SK-N-SH treated with all-trans-retinoic acid at 6 μM for 48 hours (cell line): ENCODE measurements at regions not wholly inside any gene's neighbourhood (a gene's known extent, or its start where the extent isn't known, plus 50 kb on each side); places are given as distances from the start of the nearest gene placed in this dataset.

Experiments used
- ATAC-seq: fragments of 200-7000 bp; cut with Tn5 transposase; 3 replicates; pipeline ENCODE4 v1.9.1; 2020; ENCODE audit warnings: mild to moderate bottlenecking, moderate library complexity
- BACH2 ChIP-seq: fragments of 250-450 bp; sonication (Bioruptor Pico); IDR thresholded peaks from 2 replicates; pipeline ENCODE4 v1.9.0; 2021; ENCODE audit warnings: mild to moderate bottlenecking, borderline replicate concordance
- CREB5 ChIP-seq: fragments of 250-450 bp; sonication (Bioruptor Pico); IDR thresholded peaks from 2 replicates; pipeline ENCODE4 v1.5.1; 2020; ENCODE audit warnings: low read depth, mild to moderate bottlenecking, moderate library complexity
- CSDC2 ChIP-seq: fragments of 250-450 bp; sonication (Bioruptor Pico); IDR thresholded peaks from 2 replicates; pipeline ENCODE4 v1.5.0; 2020; ENCODE audit warnings: mild to moderate bottlenecking, moderate library complexity
- ESRRG ChIP-seq: fragments of 250-450 bp; sonication (Bioruptor Pico); IDR thresholded peaks from 2 replicates; pipeline ENCODE4 v1.6.1; 2021; ENCODE audit warnings: mild to moderate bottlenecking
- GLIS3 ChIP-seq: fragments of 250-450 bp; sonication (Bioruptor Pico); IDR thresholded peaks from 2 replicates; pipeline ENCODE4 v1.5.0; 2020; ENCODE audit warnings: mild to moderate bottlenecking, moderate library complexity
- ISL1 ChIP-seq: fragments of 250-450 bp; sonication (Bioruptor Pico); IDR thresholded peaks from 2 replicates; pipeline ENCODE4 v2.1.2; 2022; ENCODE audit warnings: mild to moderate bottlenecking, moderate library complexity
- OSR1 ChIP-seq: fragments of 250-450 bp; sonication (Bioruptor Pico); IDR thresholded peaks from 2 replicates; pipeline ENCODE4 v1.8.0; 2022; ENCODE audit warnings: moderate library complexity, mild to moderate bottlenecking, inconsistent platforms
- PATZ1 ChIP-seq: fragments of 250-450 bp; sonication (Bioruptor Pico); IDR thresholded peaks from 2 replicates; pipeline ENCODE4 v1.8.0; 2020; ENCODE audit warnings: mild to moderate bottlenecking, moderate library complexity, borderline replicate concordance
- POU6F1 ChIP-seq: fragments of 250-450 bp; sonication (Bioruptor Pico); IDR thresholded peaks from 2 replicates; pipeline ENCODE4 v1.8.0; 2021; ENCODE audit warnings: low read depth, mild to moderate bottlenecking, moderate library complexity, borderline replicate concordance
- PPARA ChIP-seq: fragments of 250-450 bp; sonication (Bioruptor Pico); IDR thresholded peaks from 2 replicates; pipeline ENCODE4 v1.5.0; 2020; ENCODE audit warnings: mild to moderate bottlenecking, borderline replicate concordance
- RARB ChIP-seq: fragments of 250-450 bp; sonication (Bioruptor Pico); IDR thresholded peaks from 2 replicates; pipeline ENCODE4 v1.8.0; 2021; ENCODE audit warnings: mild to moderate bottlenecking, moderate library complexity
- SNAI2 ChIP-seq: fragments of 250-450 bp; sonication (Bioruptor Pico); IDR thresholded peaks from 2 replicates; pipeline ENCODE4 v1.5.0; 2020; ENCODE audit warnings: mild to moderate bottlenecking, moderate library complexity
- TCF4 ChIP-seq: fragments of 250-450 bp; sonication (Bioruptor Pico); IDR thresholded peaks from 2 replicates; pipeline ENCODE4 v1.8.0; 2021; ENCODE audit warnings: mild to moderate bottlenecking, moderate library complexity, borderline replicate concordance
- ZC3H10 ChIP-seq: fragments of 250-450 bp; sonication (Bioruptor Pico); IDR thresholded peaks from 2 replicates; pipeline ENCODE4 v1.5.1; 2021; ENCODE audit warnings: mild to moderate bottlenecking, moderate library complexity
- ZFP3 ChIP-seq: fragments of 250-450 bp; sonication (Bioruptor Pico); IDR thresholded peaks from 2 replicates; pipeline ENCODE4 v1.5.0; 2020; ENCODE audit warnings: mild to moderate bottlenecking, moderate library complexity
- ZFP30 ChIP-seq: fragments of 450-650 bp; formaldehyde crosslinking; IDR thresholded peaks from 2 replicates; pipeline ENCODE4 v1.5.0; 2022; ENCODE audit warnings: mild to moderate bottlenecking, moderate library complexity
- ZNF565 ChIP-seq: fragments of 450-650 bp; formaldehyde crosslinking; conservative IDR thresholded peaks from 2 replicates; pipeline ENCODE4 v1.5.0; 2020; ENCODE audit warnings: low read depth, mild to moderate bottlenecking, moderate library complexity
- ZNF70 ChIP-seq: fragments of 450-650 bp; formaldehyde crosslinking; IDR thresholded peaks from 2 replicates; pipeline ENCODE4 v1.5.0; 2020; ENCODE audit warnings: mild to moderate bottlenecking, moderate library complexity
- ZNF8 ChIP-seq: fragments of 450-650 bp; formaldehyde crosslinking; IDR thresholded peaks from 2 replicates; pipeline ENCODE4 v1.5.0; 2020; ENCODE audit warnings: mild to moderate bottlenecking, moderate library complexity
- TF ChIP-seq, protein P1 (sequence below): fragments of 250-450 bp; sonication (Bioruptor Pico); IDR thresholded peaks from 2 replicates; pipeline ENCODE4 v1.5.1; 2021; ENCODE audit warnings: mild to moderate bottlenecking, moderate library complexity
- TF ChIP-seq, protein P2 (sequence below): fragments of 250-450 bp; sonication (Bioruptor Pico); IDR thresholded peaks from 2 replicates; pipeline ENCODE4 v1.5.0; 2020; ENCODE audit warnings: mild to moderate bottlenecking, moderate library complexity

GRCh38 chr7:106185719-106186118, 73.6 kb upstream of the SYPL1 start (continued):
- TF ChIP-seq CREB5 = no peak
- TF ChIP-seq SNAI2 (CRISPR knock-in tag) = no peak
- no peak for TF ChIP-seq ZNF70
- no peak for TF ChIP-seq BACH2
- no peak for TF ChIP-seq ZNF565 (CRISPR knock-in tag)

- TF ChIP-seq ESRRG (CRISPR knock-in tag) = no peak
- no peak for TF ChIP-seq OSR1 (CRISPR knock-in tag)
- no peak for TF ChIP-seq ZNF70
- TF ChIP-seq ZNF8 (CRISPR knock-in tag) = no peak
- no peak for TF ChIP-seq CSDC2 (CRISPR knock-in tag)
- TF ChIP-seq TCF4 (CRISPR knock-in tag) = no peak
- TF ChIP-seq CREB5 = no peak
- TF ChIP-seq ZFP3 (CRISPR knock-in tag) = no peak
- TF ChIP-seq ZFP30 (CRISPR knock-in tag) = no peak
- TF ChIP-seq SNAI2 (CRISPR knock-in tag) = no peak
- TF ChIP-seq ISL1 (CRISPR knock-in tag) = no peak
- no peak for TF ChIP-seq GLIS3 (CRISPR knock-in tag)
- TF ChIP-seq, protein P1, sequence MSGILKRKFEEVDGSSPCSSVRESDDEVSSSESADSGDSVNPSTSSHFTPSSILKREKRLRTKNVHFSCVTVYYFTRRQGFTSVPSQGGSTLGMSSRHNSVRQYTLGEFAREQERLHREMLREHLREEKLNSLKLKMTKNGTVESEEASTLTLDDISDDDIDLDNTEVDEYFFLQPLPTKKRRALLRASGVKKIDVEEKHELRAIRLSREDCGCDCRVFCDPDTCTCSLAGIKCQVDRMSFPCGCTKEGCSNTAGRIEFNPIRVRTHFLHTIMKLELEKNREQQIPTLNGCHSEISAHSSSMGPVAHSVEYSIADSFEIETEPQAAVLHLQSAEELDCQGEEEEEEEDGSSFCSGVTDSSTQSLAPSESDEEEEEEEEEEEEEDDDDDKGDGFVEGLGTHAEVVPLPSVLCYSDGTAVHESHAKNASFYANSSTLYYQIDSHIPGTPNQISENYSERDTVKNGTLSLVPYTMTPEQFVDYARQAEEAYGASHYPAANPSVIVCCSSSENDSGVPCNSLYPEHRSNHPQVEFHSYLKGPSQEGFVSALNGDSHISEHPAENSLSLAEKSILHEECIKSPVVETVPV (CRISPR knock-in tag) = no peak
- TF ChIP-seq POU6F1 (CRISPR knock-in tag) = no peak
- no peak for TF ChIP-seq ZC3H10 (CRISPR knock-in tag)
- TF ChIP-seq, protein P2, sequence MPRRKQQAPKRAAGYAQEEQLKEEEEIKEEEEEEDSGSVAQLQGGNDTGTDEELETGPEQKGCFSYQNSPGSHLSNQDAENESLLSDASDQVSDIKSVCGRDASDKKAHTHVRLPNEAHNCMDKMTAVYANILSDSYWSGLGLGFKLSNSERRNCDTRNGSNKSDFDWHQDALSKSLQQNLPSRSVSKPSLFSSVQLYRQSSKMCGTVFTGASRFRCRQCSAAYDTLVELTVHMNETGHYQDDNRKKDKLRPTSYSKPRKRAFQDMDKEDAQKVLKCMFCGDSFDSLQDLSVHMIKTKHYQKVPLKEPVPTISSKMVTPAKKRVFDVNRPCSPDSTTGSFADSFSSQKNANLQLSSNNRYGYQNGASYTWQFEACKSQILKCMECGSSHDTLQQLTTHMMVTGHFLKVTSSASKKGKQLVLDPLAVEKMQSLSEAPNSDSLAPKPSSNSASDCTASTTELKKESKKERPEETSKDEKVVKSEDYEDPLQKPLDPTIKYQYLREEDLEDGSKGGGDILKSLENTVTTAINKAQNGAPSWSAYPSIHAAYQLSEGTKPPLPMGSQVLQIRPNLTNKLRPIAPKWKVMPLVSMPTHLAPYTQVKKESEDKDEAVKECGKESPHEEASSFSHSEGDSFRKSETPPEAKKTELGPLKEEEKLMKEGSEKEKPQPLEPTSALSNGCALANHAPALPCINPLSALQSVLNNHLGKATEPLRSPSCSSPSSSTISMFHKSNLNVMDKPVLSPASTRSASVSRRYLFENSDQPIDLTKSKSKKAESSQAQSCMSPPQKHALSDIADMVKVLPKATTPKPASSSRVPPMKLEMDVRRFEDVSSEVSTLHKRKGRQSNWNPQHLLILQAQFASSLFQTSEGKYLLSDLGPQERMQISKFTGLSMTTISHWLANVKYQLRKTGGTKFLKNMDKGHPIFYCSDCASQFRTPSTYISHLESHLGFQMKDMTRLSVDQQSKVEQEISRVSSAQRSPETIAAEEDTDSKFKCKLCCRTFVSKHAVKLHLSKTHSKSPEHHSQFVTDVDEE (CRISPR knock-in tag) = no peak
- TF ChIP-seq ZNF565 (CRISPR knock-in tag) = no peak
- TF ChIP-seq RARB (CRISPR knock-in tag) = no peak
- no peak for TF ChIP-seq PPARA (CRISPR knock-in tag)
- TF ChIP-seq PATZ1 (CRISPR knock-in tag) = no peak
- ATAC-seq = no peak
Measured at GRCh38 chr7:106183952-106184351, 71.8 kb upstream of the SYPL1 start.

GRCh38 chr7:106182904-106183303, 70.8 kb upstream of the SYPL1 start:
- ATAC-seq = no peak

More at GRCh38 chr7:106182904-106183303, 70.8 kb upstream of the SYPL1 start:
- TF ChIP-seq ISL1 (CRISPR knock-in tag) (no peak), ZC3H10 (CRISPR knock-in tag) (no peak), ZNF8 (CRISPR knock-in tag) (peak; percentile 91)
